ENCODE measurements at regions not wholly inside any gene's neighbourhood (a gene's known extent, or its start where the extent isn't known, plus 50 kb on each side); places are given as distances from the start of the nearest gene placed in this dataset.

- TF ChIP-seq, protein P1, sequence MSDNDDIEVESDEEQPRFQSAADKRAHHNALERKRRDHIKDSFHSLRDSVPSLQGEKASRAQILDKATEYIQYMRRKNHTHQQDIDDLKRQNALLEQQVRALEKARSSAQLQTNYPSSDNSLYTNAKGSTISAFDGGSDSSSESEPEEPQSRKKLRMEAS (IDR thresholded peaks at IDR 0.05): no peak
- TF ChIP-seq CEBPB (IDR thresholded peaks at IDR 0.05): no peak
- no peak for TF ChIP-seq CREB1 (IDR thresholded peaks at IDR 0.05; ENCODE audit: low read depth)
- TF ChIP-seq YY1 (IDR thresholded peaks at IDR 0.05; ENCODE audit: low read depth): no peak
- no peak for TF ChIP-seq EP300 (IDR thresholded peaks at IDR 0.05; ENCODE audit: borderline replicate concordance)
Observed at GRCh38 chr14:34036319-34036766, 85.5 kb upstream of the EGLN3 start.
